Mesothelial cell of epicardium (in vitro differentiated cells): ENCODE measurements at regions not wholly inside any gene's neighbourhood (a gene's known extent, or its start where the extent isn't known, plus 50 kb on each side); places are given as distances from the start of the nearest gene placed in this dataset.
"Not testable (repeated sequence)": the region's sequence is repeated elsewhere in the genome, so short reads cannot be mapped to it uniquely, and the experiment has no call there.

ENCODE experiments used
- DNase-seq, 2 experiments: peaks; one replicate each; pipeline ENCODE4 v3.0.0; 2021; ENCODE audit warnings: low spot score in 2 of 2; ENCODE audit not compliant: unreplicated experiment in 2 of 2
- H3K27ac Mint-ChIP-seq: 2 replicates; pipeline ENCODE4 v1.8.0; 2021; ENCODE audit warnings: mixed read lengths
- H3K27me3 Mint-ChIP-seq: 2 replicates; pipeline ENCODE4 v1.8.0; 2021; ENCODE audit warnings: low read depth, mixed read lengths
- H3K36me3 Mint-ChIP-seq: 2 replicates; pipeline ENCODE4 v1.8.0; 2021; ENCODE audit warnings: mixed read lengths
- H3K4me1 Mint-ChIP-seq: 2 replicates; pipeline ENCODE4 v1.8.0; 2021; ENCODE audit warnings: mixed read lengths
- H3K4me3 Mint-ChIP-seq: 2 replicates; pipeline ENCODE4 v1.8.0; 2021; ENCODE audit warnings: mild to moderate bottlenecking, moderate library complexity, mixed read lengths
- H3K9me3 Mint-ChIP-seq: 2 replicates; pipeline ENCODE4 v1.8.0; 2021; ENCODE audit warnings: mixed read lengths
- CTCF ChIP-seq: fragments of 200-600 bp; sonication (generic); IDR thresholded peaks from one replicate; pipeline ENCODE4 v1.5.0; 2021; ENCODE audit warnings: antibody characterized with exemption; ENCODE audit not compliant: unreplicated experiment

DNA sequence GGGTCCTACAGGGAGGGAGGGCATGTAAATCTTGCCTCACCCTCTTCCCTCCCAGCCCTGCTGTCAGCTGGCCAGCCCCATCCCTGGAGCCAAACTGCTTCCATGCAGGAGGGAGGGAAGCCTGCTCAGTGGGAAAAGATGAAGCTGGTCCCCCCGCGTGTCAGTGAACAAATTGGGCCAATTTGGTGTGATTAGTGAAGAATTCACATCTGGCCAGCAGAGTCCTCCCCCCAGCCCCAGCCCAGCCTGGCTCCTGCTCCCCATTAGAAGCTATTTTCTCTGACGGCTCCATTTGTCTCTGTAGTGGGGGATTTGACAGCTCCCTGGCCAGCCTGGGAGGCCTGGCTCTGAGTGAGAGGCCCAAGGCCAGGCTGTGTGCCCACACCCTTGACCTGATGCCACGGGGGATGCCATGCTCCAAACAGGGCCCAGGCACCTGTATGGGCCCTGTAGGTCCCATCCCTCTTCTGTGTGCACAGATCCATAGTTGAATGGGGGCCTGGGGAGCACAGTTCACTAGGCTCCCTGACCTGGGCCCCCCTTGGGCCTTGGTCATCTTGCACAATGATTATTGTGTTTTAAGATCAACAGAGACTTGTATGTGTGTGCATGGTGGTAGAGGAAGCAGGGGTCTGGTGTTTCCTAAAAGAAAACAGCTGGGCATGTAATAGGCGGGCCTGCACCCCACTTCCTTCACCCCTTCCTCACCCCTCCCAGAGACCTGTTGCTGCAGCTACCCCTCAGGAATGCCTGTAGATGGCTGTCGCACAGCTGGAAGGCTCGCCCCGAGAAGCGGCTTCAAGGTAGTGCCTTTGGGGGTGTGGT, 50.7 kb upstream of the TAC4 start:
- Mint-ChIP-seq H3K27ac (no peak overlapping the region), H3K4me3 (no peak overlapping the region), H3K27me3 (peaks cover 41% of the 10 kb centered on the region), H3K4me1 (peaks cover 27% of the 10 kb centered on the region), H3K9me3 (no peaks in the 10 kb centered on the region), H3K36me3 (no peaks in the 10 kb centered on the region)
- no peak for TF ChIP-seq CTCF
- no peak for DNase-seq

DNA sequence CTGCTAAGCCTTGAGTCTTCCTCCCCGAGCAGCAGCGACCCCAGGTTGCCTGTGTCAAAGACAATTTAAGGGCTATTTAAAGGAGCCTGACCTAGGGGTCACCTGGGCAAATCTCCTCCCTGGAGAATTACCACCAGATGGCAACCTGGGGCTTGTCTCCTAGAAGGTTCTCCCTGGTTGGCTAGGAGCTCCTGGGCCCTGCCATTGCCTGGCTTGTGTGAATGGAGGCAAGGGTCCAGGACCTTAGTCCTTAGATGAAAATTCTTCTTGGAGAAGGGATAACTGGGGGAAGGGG, 51.3 kb upstream of the TAC4 start:
- Mint-ChIP-seq H3K4me3 (no peak overlapping the region), H3K27me3 (peaks cover 41% of the 10 kb centered on the region), H3K9me3 (no peaks in the 10 kb centered on the region), H3K27ac (no peak overlapping the region), H3K36me3 (no peaks in the 10 kb centered on the region), H3K4me1 (peaks cover 33% of the 10 kb centered on the region)
- no peak for TF ChIP-seq CTCF
- no peak for DNase-seq

GRCh38 chr17:49899588-49899987, 51.7 kb upstream of the TAC4 start:
- Mint-ChIP-seq H3K36me3 (no peaks in the 10 kb centered on the region), H3K27me3 (peaks cover 43% of the 10 kb centered on the region), H3K4me1 (peaks cover 37% of the 10 kb centered on the region), H3K9me3 (no peaks in the 10 kb centered on the region), H3K27ac (no peak overlapping the region), H3K4me3 (no peak overlapping the region)
- no peak for TF ChIP-seq CTCF
- no peak for DNase-seq

- not testable (repeated sequence) for H3K4me3 Mint-ChIP-seq, H3K36me3 Mint-ChIP-seq, H3K27ac Mint-ChIP-seq, DNase-seq, H3K9me3 Mint-ChIP-seq
- Mint-ChIP-seq H3K27me3 (peaks cover 47% of the 10 kb centered on the region), H3K4me1 (peaks cover 49% of the 10 kb centered on the region)
Measured at GRCh38 chr17:49900801-49901200, 52.9 kb upstream of the TAC4 start.

DNA sequence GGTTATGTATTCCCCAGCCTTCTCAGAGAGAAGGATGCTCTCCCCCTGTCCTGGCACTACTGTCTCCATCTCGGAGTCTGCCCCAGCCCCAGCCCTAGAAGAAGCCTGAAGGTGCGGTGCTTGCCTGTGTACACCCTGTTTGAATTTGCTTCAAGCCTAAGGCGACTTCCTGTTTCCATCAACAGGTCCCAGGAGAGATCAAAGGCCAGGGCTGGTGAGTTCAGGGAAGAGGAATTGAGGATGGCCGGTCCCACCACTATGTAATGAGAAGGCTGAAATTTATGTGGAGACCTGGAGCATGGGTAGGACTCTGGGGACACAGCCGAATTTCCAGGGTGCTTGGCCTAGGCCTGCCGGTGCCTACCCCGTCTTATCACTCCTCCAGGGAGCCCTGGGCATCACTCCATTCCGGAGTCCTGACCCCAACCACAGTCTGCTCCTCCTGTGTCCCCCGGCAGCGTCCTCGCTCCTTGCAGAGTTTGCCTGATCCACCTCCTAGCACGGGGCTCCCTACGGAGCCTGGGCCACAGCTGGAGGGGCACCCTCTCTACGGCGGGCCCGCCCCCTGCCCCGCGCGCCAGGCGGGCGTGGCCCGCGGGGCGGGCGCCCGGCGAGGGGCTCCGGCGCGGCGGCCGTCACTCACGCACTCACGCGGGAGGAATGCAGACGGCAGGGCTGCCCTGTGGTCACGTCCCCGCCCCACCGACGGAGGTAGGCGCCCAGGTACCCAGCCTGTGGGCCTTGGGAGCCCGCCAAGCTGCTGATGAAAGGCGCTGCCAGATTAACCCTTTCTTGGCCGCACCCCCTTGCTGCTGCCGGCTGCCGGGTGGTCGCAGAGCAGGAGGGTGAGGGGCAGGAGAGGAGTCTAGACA, 53.8 kb upstream of the TAC4 start:
- Mint-ChIP-seq H3K4me1 (peaks cover 49% of the 10 kb centered on the region), H3K4me3 (peak overlapping the region; percentile 38), H3K27me3 (peaks cover 47% of the 10 kb centered on the region), H3K27ac (peak overlapping the region; percentile 53), H3K36me3 (no peaks in the 10 kb centered on the region), H3K9me3 (no peaks in the 10 kb centered on the region)
- TF ChIP-seq CTCF, result no peak
- peak in 1 of 2 experiments; percentile 67 for DNase-seq

- Mint-ChIP-seq H3K4me1 (peaks cover 39% of the 10 kb centered on the region), H3K36me3 (no peaks in the 10 kb centered on the region), H3K4me3 (peak overlapping the region; percentile 42), H3K9me3 (no peaks in the 10 kb centered on the region), H3K27me3 (peaks cover 52% of the 10 kb centered on the region), H3K27ac (no peak overlapping the region)
- TF ChIP-seq CTCF, result no peak
- no peak for DNase-seq
Measured at GRCh38 chr17:49903523-49903922, 55.7 kb upstream of the TAC4 start.
